ENCODE measurements at regions not wholly inside any gene's neighbourhood (a gene's known extent, or its start where the extent isn't known, plus 50 kb on each side); places are given as distances from the start of the nearest gene placed in this dataset.

GRCh38 chr1:233549404-233549803 is 64.5 kb upstream of the KCNK1 start (continued):
- TF ChIP-seq CDX4 (CRISPR knock-in tag; IDR thresholded peaks at IDR 0.05; ENCODE audit: borderline replicate concordance) (no peak), E2F5 (CRISPR knock-in tag; IDR thresholded peaks at IDR 0.05) (no peak), HMGA2 (CRISPR knock-in tag; IDR thresholded peaks at IDR 0.05) (no peak), ZNF138 (CRISPR knock-in tag; conservative IDR thresholded peaks at IDR 0.05) (no peak), MYBL2 (CRISPR knock-in tag; IDR thresholded peaks at IDR 0.05) (no peak), NFE2L1 (CRISPR knock-in tag; IDR thresholded peaks at IDR 0.05) (no peak), FOXP1 (CRISPR knock-in tag; IDR thresholded peaks at IDR 0.05; ENCODE audit: borderline replicate concordance) (no peak)

- Mint-ChIP-seq H3K27me3 (ENCODE audit: low read depth) (no peaks in the 10 kb centered on the region), H3K4me3 (no peak overlapping the region), H3K4me1 (no peaks in the 10 kb centered on the region), H3K36me3 (peaks cover 9% of the 10 kb centered on the region), H3K27ac (no peak overlapping the region), H3K9me3 (peaks cover 14% of the 10 kb centered on the region)
- no peak for DNase-seq (ENCODE audit: low spot score)
- no peak for ATAC-seq
- CTCF ChIA-PET = no interaction called here
- TF ChIP-seq USF2 (CRISPR knock-in tag; IDR thresholded peaks at IDR 0.05) (no peak), ATF1 (CRISPR knock-in tag; IDR thresholded peaks at IDR 0.05) (no peak), SP1 (CRISPR knock-in tag; conservative IDR thresholded peaks at IDR 0.05) (no peak), NFYB (CRISPR knock-in tag; conservative IDR thresholded peaks at IDR 0.05; ENCODE audit: low read depth) (no peak), TP53 (CRISPR knock-in tag; IDR thresholded peaks at IDR 0.05) (no peak)
- POLR2A ChIA-PET = no interaction called here
Measured at GRCh38 chr1:233549917-233550316, 64.0 kb upstream of the KCNK1 start.

- CTCF ChIA-PET = no interaction called here
- no peak overlapping the region for H3K27ac Mint-ChIP-seq
Measured at GRCh38 chr1:233554037-233554436, 59.9 kb upstream of the KCNK1 start.

More at GRCh38 chr1:233554037-233554436, 59.9 kb upstream of the KCNK1 start:
- no peak for ATAC-seq
- TF ChIP-seq NFATC4 (CRISPR knock-in tag; IDR thresholded peaks at IDR 0.05) = no peak
- no peak for TF ChIP-seq STAT6 (CRISPR knock-in tag; conservative IDR thresholded peaks at IDR 0.05; ENCODE audit: low read depth)
- TF ChIP-seq CREM (CRISPR knock-in tag; IDR thresholded peaks at IDR 0.05) = no peak
- no peak for TF ChIP-seq ZNF396 (CRISPR knock-in tag; IDR thresholded peaks at IDR 0.05; ENCODE audit: borderline replicate concordance)
- POLR2A ChIA-PET = no interaction called here
- Mint-ChIP-seq H3K4me3 (no peak overlapping the region), H3K27me3 (ENCODE audit: low read depth) (no peaks in the 10 kb centered on the region), H3K4me1 (no peaks in the 10 kb centered on the region), H3K9me3 (no peaks in the 10 kb centered on the region), H3K36me3 (no peaks in the 10 kb centered on the region)
- no peak for DNase-seq (ENCODE audit: low spot score)
